GM19468 (cell line): ENCODE measurements at regions not wholly inside any gene's neighbourhood (a gene's known extent, or its start where the extent isn't known, plus 50 kb on each side); places are given as distances from the start of the nearest gene placed in this dataset.
"Not testable (repeated sequence)": the region's sequence is repeated elsewhere in the genome, so short reads cannot be mapped to it uniquely, and the experiment has no call there.

Experiments used
- ATAC-seq: cut with Tn5 transposase; IDR thresholded peaks from one replicate; pipeline ENCODE4 v1.9.1; 2021; ENCODE audit warnings: mild to moderate bottlenecking, moderate library complexity, moderate number of reproducible peaks; ENCODE audit not compliant: unreplicated experiment; ENCODE audit errors: extremely low read depth

GRCh38 chr4:162770761-162771490 is 395.8 kb downstream of the NAF1 start:
- ATAC-seq: no peak

GRCh38 chr4:162767083-162767482 is 399.6 kb downstream of the NAF1 start:
- ATAC-seq: no peak

DNA sequence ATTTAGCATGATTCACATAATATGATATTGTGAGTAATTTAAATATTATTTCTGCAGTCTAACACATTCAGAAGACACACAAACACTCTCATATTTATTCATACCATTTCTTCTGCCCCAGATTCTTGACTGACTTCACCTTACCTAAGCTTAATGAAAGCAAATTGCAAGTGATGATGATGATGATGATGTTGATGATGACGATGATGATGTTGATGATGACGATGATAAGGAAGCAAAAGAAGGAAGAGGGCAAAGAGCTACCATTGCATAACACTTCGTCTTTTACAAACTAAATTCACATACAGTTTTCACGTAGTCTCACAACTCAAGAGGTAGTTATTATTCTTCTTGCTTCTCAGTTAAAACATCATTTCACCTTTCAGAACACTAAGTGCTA is 404.7 kb downstream of the NAF1 start:
- no peak for ATAC-seq

- ATAC-seq: not testable (repeated sequence)
Measured at GRCh38 chr4:162740228-162740627, 426.5 kb downstream of the NAF1 start.

DNA sequence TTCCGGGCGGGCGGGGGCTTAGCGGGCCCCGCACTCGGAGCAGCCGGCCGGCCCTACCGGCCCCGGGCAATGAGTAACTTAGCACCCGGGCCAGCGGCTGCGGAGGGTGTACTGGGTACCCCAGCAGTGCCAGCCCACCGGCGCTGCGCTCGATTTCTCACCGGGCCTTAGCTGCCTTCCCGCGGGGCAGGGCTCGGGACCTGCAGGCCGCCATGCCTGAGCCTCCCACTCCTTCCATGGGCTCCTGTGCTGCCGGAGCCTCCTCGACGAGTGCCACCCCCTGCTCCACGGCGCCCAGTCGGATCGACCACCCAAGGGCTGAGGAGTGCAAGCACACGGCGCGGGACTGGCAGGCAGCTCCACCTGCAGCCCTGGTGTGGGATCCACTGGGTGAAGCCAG is 427.1 kb downstream of the NAF1 start:
- ATAC-seq: not testable (repeated sequence)

- no peak for ATAC-seq
Measured at GRCh38 chr4:162732876-162733275, 433.8 kb downstream of the NAF1 start.

DNA sequence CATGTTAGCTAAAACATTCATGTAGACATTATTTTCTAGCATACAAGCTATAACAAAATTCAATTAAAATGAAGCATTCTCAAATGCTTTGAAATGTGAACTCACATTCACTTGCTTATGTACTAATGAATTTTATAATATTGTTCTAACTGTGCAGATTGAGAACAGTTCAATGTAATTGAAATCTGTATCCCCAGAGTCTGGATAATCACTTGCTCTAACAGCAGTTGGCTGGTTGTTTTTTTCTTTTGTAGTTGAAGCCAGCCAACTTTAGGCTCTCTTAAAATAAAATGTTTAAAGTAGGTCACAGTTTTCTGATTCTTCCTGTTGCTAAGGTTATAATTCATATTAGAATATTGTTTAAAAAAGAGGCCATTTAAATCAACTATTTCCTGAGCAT is 438.9 kb downstream of the NAF1 start:
- no peak for ATAC-seq

GRCh38 chr4:162727232-162727631 is 439.5 kb downstream of the NAF1 start:
- ATAC-seq: no peak

DNA sequence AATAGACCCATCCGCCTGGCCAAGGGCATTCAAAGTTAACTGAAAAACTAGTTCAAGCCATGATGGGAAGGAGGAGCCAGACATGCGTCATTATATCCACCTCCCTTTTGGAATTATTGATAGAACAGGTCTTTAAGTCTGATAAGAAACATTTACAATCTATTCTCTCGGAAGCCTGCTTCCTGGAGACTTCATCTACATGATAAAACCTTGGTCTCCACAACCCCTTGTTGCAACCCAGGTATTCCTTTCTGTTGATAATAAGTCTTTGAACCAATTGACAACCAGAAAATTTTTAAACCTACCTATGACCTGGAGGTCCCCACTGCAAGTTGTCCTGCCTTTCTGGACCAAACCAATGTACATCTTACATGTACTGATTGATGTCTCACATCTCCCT is 451.3 kb downstream of the NAF1 start:
- no peak for ATAC-seq

DNA sequence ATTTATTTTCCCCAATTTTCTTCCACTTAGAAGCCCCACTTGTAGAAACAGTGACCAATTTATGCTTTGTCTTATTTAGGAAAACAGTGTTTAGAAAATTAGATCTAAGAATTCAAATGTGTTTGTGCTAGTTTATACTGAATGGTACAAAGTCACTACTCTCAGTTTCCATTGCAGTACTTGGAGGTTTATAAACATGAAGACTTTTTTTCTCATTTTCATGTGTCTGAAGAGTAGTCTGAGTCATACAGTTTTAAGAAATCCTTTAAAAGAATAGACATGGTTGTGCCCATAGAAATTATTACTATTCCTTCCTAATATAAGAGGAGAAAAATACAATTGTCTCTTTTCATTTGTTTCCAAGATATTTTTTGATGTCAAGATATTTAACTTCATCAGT is 458.7 kb downstream of the NAF1 start:
- ATAC-seq: no peak

DNA sequence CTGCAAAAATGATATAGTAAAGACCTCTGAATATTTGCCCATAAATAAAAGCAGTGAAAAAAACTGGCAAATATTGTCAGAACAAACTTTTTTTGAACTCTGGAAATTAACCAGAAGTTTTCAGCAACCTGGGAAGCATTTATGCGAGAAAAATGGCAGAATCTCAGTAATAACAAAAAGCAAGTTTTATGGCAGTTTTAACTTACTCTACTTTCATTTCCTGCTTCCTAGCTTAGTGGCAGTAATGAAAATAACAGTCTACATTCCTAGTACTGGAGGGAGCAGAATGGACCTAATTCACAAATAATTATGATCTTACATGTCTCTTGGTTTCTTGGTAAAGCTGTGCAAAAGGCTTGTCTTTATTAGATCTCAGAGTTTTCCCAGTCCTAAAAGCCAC is 460.1 kb downstream of the NAF1 start:
- ATAC-seq: no peak

DNA sequence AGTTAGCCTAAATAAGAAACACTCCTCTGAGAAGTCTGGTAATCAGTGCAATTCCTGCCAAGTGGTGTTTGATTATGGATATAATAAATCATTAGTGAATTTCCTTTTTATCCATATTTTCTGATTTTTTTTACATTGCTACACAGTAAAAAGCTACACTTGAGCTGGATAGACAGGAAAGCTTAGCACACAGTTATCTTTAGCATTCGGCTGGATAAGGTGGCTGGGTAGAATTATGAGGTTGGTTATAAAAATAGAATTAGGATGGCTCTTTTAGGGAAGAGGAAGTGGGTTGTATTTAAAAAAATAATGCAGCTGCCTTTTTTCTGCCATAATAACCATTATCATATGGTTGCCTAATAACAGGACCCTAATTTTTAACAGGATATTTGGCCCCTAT is 460.6 kb downstream of the NAF1 start:
- no peak for ATAC-seq

DNA sequence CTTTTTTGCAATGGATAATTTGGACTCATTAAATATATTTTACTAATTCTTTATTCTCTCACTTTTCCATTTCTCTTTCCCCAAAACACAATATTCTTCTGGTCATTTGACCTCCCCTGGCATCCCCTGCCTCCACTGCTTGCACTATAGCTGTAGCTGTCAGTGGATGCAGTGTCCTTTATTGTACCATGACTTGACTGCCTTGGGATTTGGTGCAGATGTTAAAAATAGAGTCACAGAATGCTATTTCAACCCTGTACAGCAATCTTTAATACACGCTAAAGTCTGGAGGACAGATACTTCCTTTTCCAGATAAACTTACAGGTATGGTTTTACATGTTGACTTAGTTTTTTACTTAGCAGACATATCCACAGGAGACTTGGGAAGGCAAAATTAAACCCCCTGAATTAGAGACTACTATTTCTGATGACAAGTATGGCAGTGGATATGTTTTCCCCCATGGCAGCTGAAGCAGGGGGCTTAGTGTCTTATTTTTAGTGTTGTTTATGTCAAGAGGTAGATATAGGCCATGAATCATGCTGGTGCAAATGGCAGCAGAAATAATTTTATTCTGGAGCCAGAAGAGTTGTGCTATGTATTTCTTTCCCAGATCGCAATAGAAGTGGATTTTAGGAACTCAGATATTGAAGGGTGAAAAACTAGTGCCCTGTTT is 461.4 kb downstream of the NAF1 start:
- ATAC-seq: no peak

GRCh38 chr4:162700815-162701361 is 465.8 kb downstream of the NAF1 start:
- no peak for ATAC-seq

GRCh38 chr4:162700358-162700757 is 466.3 kb downstream of the NAF1 start:
- no peak for ATAC-seq

- ATAC-seq: no peak
Measured at GRCh38 chr4:162699629-162700028, 467.1 kb downstream of the NAF1 start.

GRCh38 chr4:162685410-162685809 is 481.3 kb downstream of the NAF1 start:
- no peak for ATAC-seq

- no peak for ATAC-seq
Measured at GRCh38 chr4:162684998-162685397, 481.7 kb downstream of the NAF1 start.

DNA sequence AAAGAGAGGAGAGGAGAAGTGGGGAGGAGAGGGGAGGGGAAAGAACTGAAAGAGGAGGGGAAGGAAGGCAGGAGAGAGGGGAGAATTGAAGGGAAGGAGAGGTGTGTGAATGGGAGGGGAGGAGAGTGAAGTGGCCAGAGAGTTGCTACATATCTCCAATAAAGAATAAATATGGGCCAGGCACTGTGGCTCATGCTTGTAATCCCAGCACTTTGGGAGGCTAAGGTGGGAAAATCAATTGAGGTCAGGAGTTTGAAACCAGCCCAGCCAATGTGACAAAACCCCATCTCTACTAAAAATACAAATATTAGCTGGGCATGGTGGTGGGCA is 482.4 kb downstream of the NAF1 start:
- ATAC-seq: no peak

- ATAC-seq: peak; percentile 65
Measured at GRCh38 chr4:162683659-162684370, 482.9 kb downstream of the NAF1 start.

GRCh38 chr4:162682651-162683050 is 484.0 kb downstream of the NAF1 start:
- no peak for ATAC-seq
